NCI-H187 (cell line): ENCODE measurements at regions not wholly inside any gene's neighbourhood (a gene's known extent, or its start where the extent isn't known, plus 50 kb on each side); places are given as distances from the start of the nearest gene placed in this dataset.

ENCODE experiments used
- DNase-seq, 2 experiments: peaks; one replicate each; lab custom pipeline; 2025; lab: John Stamatoyannopoulos, UW

- DNase-seq: no peak
These were observed 541.7 kb upstream of the RAB6C start for GRCh38 chr2:129437725-129438124.

- DNase-seq: no peak
These were observed 540.9 kb upstream of the RAB6C start for GRCh38 chr2:129438501-129439057.

- no peak for DNase-seq
These were observed 539.8 kb upstream of the RAB6C start for GRCh38 chr2:129439406-129440302.

- DNase-seq: no peak
These were observed 537.9 kb upstream of the RAB6C start for GRCh38 chr2:129441610-129442009.

DNA sequence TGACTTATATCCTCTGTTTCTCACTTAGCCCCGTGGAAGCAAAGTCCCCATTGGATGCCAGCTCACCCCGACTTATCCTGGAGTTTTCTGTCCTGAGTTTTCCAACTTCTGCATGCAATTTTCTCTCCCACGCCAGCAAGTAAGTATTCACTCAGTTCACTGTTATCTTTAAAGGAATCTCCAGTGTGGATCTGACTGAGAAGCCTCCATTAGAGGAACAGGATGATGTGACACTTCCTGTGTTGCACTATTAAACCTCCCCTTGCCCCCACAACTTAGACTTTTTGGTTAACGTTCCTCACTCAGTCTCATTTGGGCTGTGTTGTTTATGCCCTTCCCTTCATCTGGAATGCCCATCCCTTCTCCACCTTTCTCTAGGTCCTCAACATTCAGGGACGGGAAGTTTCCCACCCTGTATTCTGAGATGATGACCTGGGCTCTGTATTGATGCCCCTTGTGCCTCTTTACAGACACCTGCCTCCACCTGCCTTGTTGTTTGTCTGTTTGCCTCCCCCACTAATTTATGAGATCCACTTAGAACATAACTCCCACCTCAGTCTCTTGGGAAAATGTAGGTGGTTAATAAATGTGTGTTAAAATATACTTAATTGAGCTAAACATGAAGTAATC lies 536.1 kb upstream of the RAB6C start:
- no peak for DNase-seq

GRCh38 chr2:129443865-129444739 lies 535.4 kb upstream of the RAB6C start:
- DNase-seq: no peak

- no peak for DNase-seq
These were observed 534.7 kb upstream of the RAB6C start for GRCh38 chr2:129444751-129445150.

DNA sequence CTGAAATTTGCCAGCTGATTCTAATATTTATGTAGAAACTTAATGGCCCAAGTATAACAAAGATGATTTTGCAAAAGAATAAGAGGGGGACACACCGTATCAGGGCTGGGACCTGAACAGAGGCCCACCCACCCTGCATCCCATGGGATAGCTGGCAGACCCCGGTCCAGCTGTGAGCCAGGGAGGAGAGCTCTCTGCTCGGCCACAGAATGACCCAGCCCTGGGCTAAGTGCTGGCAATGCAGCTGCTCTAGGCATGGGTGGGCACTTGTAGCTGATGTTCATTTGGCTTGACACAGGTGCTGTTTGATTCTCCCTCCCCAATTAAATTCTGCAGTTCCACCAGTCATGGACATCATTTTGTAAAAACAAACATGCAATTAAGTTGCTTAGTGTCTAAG lies 522.8 kb upstream of the RAB6C start:
- no peak for DNase-seq

DNA sequence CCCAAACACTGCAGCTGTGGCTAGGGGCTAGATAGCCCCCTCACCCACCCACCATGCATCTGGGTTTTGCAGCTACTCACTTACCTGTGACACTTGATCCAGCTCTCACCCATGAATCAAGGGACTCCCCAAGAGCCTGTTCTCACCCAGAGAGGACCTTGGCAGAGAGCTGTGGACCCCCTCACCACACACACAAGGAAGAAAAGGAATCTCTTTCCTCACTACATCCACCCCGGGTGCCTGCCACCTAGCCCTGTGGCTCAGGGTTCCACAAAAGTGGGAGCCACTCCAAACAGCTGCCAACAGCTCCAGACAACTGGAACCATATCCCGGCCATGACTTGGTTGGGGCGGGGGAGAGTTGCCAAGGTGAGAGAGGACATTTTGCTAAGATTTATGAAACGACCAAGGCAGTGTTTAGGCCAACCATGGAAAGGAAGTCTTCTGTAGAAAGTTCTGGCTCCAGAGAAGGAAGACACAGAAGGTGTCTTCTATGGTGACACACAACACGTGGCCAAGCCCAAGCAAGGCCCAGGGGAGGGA lies 522.1 kb upstream of the RAB6C start:
- DNase-seq: no peak

DNA sequence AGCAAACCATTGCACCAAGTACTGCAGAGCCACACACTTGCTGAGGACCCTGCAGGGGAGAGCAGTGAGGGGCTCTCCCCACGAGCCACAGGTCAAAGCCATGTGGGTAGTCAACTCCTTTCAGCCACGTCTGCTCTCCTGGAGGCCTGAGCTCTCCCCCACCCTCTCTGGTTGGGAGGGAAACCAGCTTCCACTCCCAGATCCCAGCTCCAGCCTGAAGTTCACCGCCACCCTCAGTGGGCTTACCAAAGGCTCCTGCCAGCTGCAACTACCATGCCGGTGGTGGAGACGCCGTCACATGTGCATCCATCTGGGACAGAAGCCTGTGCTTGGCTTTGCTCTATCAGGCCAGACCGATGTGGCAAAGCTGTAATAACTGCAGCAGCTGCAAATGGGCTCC lies 521.5 kb upstream of the RAB6C start:
- DNase-seq: no peak

DNA sequence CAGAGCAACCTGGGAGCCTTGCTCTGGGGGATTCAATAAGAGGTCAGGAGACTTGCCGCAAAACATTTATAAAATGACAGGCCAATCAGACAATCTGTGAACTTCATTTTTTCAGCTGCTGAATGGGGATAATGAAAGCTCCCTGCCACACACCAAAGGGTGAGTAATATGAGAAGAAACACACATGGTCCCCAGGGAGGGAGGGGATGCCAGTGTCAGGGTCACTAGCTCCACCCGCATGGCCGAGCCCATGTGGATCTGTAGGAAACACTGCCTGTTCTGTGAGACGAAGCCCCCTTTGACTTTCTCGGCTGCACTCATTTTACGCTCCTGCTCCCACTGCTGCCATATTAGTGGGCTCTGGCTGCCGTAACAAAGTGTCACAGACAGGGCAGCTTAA lies 521.0 kb upstream of the RAB6C start:
- no peak for DNase-seq

DNA sequence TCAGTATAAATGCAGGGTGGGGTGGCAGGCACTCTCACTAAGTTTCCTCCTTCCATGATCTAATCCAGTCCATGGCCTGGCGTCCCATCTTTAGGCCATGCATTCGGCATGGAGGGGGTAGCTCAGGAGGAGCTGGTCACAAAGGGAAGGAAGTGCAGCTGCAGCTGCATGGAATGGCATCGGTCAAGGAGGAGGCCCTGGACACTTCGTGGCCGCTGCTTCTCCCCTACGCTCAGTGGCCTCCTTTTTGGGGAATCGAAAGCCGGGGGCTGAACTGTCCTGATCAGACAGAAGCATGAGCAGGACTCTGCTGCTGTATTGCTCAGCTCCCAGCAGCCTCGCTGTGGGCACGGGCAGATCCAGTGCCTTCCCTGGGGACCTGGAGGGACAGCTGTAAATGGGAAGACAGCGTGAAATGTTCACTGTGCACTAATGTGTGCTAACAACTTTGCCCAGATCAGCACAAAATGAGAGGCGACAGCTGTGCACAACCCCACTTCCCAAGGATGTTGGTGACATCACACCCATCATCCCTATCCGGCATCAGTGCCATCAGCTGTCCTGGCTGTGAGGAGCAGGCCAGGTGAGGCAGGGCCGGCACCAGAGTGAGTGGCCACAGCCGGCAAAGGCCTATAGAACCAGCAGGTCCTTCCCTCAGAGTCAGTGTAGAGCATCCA lies 520.1 kb upstream of the RAB6C start:
- no peak for DNase-seq

- DNase-seq: no peak
These were observed 519.6 kb upstream of the RAB6C start for GRCh38 chr2:129459881-129460280.

GRCh38 chr2:129460299-129461198 lies 518.9 kb upstream of the RAB6C start:
- DNase-seq: no peak

GRCh38 chr2:129462349-129462748 lies 517.1 kb upstream of the RAB6C start:
- no peak for DNase-seq

- no peak for DNase-seq
These were observed 516.5 kb upstream of the RAB6C start for GRCh38 chr2:129462967-129463366.

- DNase-seq: no peak
These were observed 515.4 kb upstream of the RAB6C start for GRCh38 chr2:129464036-129464435.

DNA sequence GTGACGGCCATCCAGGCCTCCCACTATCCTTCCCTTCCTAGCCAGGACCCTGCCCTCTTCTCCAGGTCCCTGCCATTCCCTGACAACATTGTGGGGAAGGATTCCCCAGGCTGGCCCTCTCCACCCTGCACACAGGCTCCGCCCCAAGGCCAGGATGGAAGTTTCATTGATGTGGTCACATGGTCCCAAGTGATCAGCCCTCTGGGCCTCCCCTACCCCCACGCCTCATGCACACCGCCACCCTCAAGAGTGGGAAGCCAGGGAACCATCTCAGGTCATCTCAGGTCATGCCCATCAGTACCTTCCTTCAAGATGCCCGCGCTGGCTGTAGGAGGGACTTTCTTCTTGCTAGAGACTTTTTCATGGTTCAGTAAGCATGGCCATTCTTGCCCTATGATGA lies 514.8 kb upstream of the RAB6C start:
- DNase-seq: no peak

- no peak for DNase-seq
These were observed 514.4 kb upstream of the RAB6C start for GRCh38 chr2:129465045-129465444.

DNA sequence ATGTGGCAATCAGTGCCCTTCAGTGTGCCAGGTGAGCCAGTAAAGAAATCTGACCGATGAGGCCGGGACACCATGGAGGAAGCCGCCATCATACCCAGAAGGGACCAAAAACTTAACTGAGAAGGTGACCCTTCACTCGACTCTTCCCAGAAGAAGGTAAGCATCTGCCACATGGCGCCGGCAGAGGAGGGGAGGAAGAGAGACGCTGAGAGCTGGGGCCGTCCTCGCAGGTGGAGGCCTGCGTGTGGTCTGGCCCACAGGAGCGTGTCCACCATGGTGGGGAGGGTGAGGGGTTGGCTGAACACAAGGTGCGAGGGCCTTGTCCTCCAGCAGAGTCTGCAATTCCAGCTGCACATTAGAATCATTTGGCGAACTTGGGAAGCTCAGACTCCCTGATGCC lies 513.1 kb upstream of the RAB6C start:
- DNase-seq: no peak
